ENCODE measurements at regions not wholly inside any gene's neighbourhood (a gene's known extent, or its start where the extent isn't known, plus 50 kb on each side); places are given as distances from the start of the nearest gene placed in this dataset.

GRCh38 chr18:27899893-27900292 lies 277.0 kb downstream of the CDH2 start:
- DNase-seq (ENCODE audit: low spot score) = no peak

GRCh38 chr18:27894746-27895145 lies 282.2 kb downstream of the CDH2 start:
- no peak for DNase-seq (ENCODE audit: low spot score)

GRCh38 chr18:27887711-27888495 lies 289.0 kb downstream of the CDH2 start:
- DNase-seq (ENCODE audit: low spot score) = no peak

- DNase-seq (ENCODE audit: low spot score) = no peak
Measured at GRCh38 chr18:27887287-27887686, 289.6 kb downstream of the CDH2 start.

GRCh38 chr18:27879540-27879939 lies 297.4 kb downstream of the CDH2 start:
- DNase-seq (ENCODE audit: low spot score) = no peak

- no peak for DNase-seq (ENCODE audit: low spot score)
Measured at GRCh38 chr18:27871726-27872125, 305.2 kb downstream of the CDH2 start.

GRCh38 chr18:27869735-27870134 lies 307.2 kb downstream of the CDH2 start:
- no peak for DNase-seq (ENCODE audit: low spot score)

GRCh38 chr18:27865431-27865830 lies 311.5 kb downstream of the CDH2 start:
- no peak for DNase-seq (ENCODE audit: low spot score)

GRCh38 chr18:27863780-27864430 lies 313.0 kb downstream of the CDH2 start:
- DNase-seq (ENCODE audit: low spot score) = no peak

- DNase-seq (ENCODE audit: low spot score) = no peak
Measured at GRCh38 chr18:27862041-27862682, 314.8 kb downstream of the CDH2 start.

GRCh38 chr18:27861539-27861938 lies 315.4 kb downstream of the CDH2 start:
- DNase-seq (ENCODE audit: low spot score) = no peak

- DNase-seq (ENCODE audit: low spot score) = no peak
Measured at GRCh38 chr18:27860701-27861107, 316.2 kb downstream of the CDH2 start.

- no peak for DNase-seq (ENCODE audit: low spot score)
Measured at GRCh38 chr18:27860011-27860410, 316.9 kb downstream of the CDH2 start.

- DNase-seq (ENCODE audit: low spot score) = no peak
Measured at GRCh38 chr18:27856820-27857219, 320.1 kb downstream of the CDH2 start.

- DNase-seq (ENCODE audit: low spot score) = no peak
Measured at GRCh38 chr18:27855486-27855885, 321.4 kb downstream of the CDH2 start.

- no peak for DNase-seq (ENCODE audit: low spot score)
Measured at GRCh38 chr18:27854631-27855030, 322.3 kb downstream of the CDH2 start.

- no peak for DNase-seq (ENCODE audit: low spot score)
Measured at GRCh38 chr18:27848336-27848735, 328.6 kb downstream of the CDH2 start.

GRCh38 chr18:27847412-27847811 lies 329.5 kb downstream of the CDH2 start:
- no peak for DNase-seq (ENCODE audit: low spot score)

GRCh38 chr18:27845897-27846296 lies 331.0 kb downstream of the CDH2 start:
- DNase-seq (ENCODE audit: low spot score) = no peak

GRCh38 chr18:27843783-27844777 lies 332.9 kb downstream of the CDH2 start:
- no peak for DNase-seq (ENCODE audit: low spot score)

- peak; percentile 21 for DNase-seq (ENCODE audit: low spot score)
Measured at GRCh38 chr18:27839141-27839540, 337.8 kb downstream of the CDH2 start.

GRCh38 chr18:27838225-27838624 lies 338.7 kb downstream of the CDH2 start:
- DNase-seq (ENCODE audit: low spot score) = no peak

All from RKO (cell line).